Naive thymus-derived CD8-positive, alpha-beta T cell (primary cell): ENCODE measurements at regions not wholly inside any gene's neighbourhood (a gene's known extent, or its start where the extent isn't known, plus 50 kb on each side); places are given as distances from the start of the nearest gene placed in this dataset.
A peak's percentile ranks its signal among the peaks of the same experiment; 100 is the strongest.

Experiments
- ATAC-seq, 2 donors: fragments of 150-1000 bp; cut with Tn5 transposase in 1 of 2; sonication (Bioruptor Pico), chemical (Tn5 transposase) in 1 of 2; 1 replicate in 1 of 2; 2 replicates in 1 of 2; pipeline ENCODE4 v1.10.0; 2021; ENCODE audit warnings: mild to moderate bottlenecking in 2 of 2, moderate library complexity in 2 of 2
- POLR2A ChIA-PET: fragments of 350-600 bp; sonication (Branson Sonifier 250); formaldehyde crosslinking; loops from one replicate; lab custom pipeline; 2021; ENCODE audit warnings: antibody characterized with exemption; lab: Charles Lee
- DNase-seq, 10 donors: peaks; one replicate each; pipeline versions ENCODE4 v3.0.0 to v3.0.0-alpha.2; 2020 to 2022
- H3K27ac Mint-ChIP-seq, 10 donors: one replicate each; pipeline ENCODE4 v1.8.0; 2020 to 2022; ENCODE audit warnings: mild to moderate bottlenecking in 10 of 10, mixed read lengths in 10 of 10, moderate library complexity in 4 of 10, inconsistent platforms in 1 of 10
- H3K27me3 Mint-ChIP-seq, 5 donors: one replicate each; pipeline ENCODE4 v1.8.0; 2021 to 2022; ENCODE audit warnings: mixed read lengths in 5 of 5
- H3K36me3 Mint-ChIP-seq, 3 donors: one replicate each; pipeline ENCODE4 v1.8.0; 2020 to 2022; ENCODE audit warnings: mixed read lengths in 3 of 3, mild to moderate bottlenecking in 2 of 3, inconsistent platforms in 1 of 3
- H3K4me1 Mint-ChIP-seq, 4 donors: one replicate each; pipeline ENCODE4 v1.8.0; 2021 to 2022; ENCODE audit warnings: mixed read lengths in 4 of 4
- H3K4me3 Mint-ChIP-seq, 10 donors: one replicate each; pipeline ENCODE4 v1.8.0; 2020 to 2022; ENCODE audit warnings: mild to moderate bottlenecking in 10 of 10, mixed read lengths in 10 of 10, moderate library complexity in 6 of 10, inconsistent platforms in 1 of 10
- H3K9me3 Mint-ChIP-seq, 9 donors: one replicate each; pipeline ENCODE4 v1.8.0; 2020 to 2022; ENCODE audit warnings: mixed read lengths in 9 of 9, mild to moderate bottlenecking in 3 of 9, inconsistent platforms in 1 of 9, moderate library complexity in 1 of 9

DNA sequence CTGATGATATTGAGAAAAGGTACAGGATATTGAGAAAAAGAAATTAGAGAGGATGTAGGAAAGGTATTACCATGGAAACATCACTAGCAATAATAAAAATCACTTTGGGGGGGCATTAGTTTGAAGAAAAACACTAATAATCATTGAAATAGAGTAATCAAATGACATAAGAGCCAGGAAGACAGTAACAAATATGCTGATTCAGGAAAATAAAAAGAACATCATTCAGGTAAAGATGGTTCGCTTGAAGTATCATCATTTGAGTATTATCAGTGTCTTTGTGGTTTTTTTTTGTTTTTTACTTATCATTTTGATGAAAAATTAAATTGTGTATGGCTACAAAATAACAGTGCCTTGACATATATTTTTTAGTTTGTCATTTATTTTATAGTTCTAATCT lies 164.5 kb downstream of the IFI44 start:
- H3K36me3 Mint-ChIP-seq: no peaks in the 10 kb centered on the region
- no peak overlapping the region for H3K27ac Mint-ChIP-seq
- ATAC-seq (no peak), DNase-seq (no peak)
- POLR2A ChIA-PET: no interaction called here
- H3K9me3 Mint-ChIP-seq: no peaks in the 10 kb centered on the region
- peaks cover 0 to 9% (median 0%) of the 10 kb centered on the region in 5 donors for H3K27me3 Mint-ChIP-seq
- no peaks in the 10 kb centered on the region for H3K4me1 Mint-ChIP-seq
- H3K4me3 Mint-ChIP-seq: no peak overlapping the region

DNA sequence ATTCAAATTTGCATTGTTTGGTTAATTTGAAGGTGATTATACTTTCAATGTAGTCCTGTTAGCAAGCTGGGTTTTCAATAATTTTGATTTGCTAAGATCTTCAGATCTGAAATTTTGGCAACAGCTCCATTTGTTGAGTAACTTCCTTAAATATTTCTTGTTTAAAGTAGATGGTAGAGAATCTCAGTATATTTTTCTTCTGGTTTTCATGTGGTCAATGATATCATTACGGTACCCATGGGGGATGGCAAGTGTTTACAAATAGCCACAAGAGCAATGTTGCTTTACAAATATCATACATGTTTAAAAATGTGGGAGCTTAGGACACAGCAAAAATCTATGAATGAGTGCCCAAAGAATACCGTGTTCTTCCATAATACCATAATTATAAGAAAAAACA lies 175.9 kb downstream of the IFI44 start:
- Mint-ChIP-seq H3K27ac (no peak overlapping the region), H3K4me1 (no peaks in the 10 kb centered on the region), H3K9me3 (peaks cover 0 to 1% (median 0%) of the 10 kb centered on the region in 9 donors), H3K36me3 (no peaks in the 10 kb centered on the region), H3K27me3 (peaks cover 0 to 2% (median 1%) of the 10 kb centered on the region in 5 donors), H3K4me3 (no peak overlapping the region)
- POLR2A ChIA-PET: no interaction called here
- DNase-seq (no peak), ATAC-seq (no peak)

DNA sequence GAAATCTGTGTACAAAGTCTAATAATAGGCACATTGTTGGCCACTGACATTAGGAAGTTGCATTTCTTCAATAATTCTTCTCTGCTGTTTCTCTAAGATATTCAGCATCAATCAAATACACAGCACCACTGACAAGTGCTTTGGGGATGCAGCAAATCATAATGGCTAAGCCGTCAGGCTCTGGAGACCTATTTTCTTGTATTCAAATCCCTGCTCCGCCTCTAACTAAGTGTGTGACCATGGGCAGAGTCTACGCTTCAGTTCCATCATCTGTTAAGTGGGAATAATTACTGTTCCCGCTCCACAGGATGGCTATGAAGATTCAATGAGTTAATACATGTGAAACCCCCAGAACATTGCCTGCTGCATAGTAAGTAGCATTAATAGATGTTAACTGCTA lies 176.9 kb downstream of the ADGRL4 start:
- no peak for DNase-seq
- POLR2A ChIA-PET: no interaction called here
- Mint-ChIP-seq H3K36me3 (no peaks in the 10 kb centered on the region), H3K27me3 (peaks cover 0 to 7% (median 0%) of the 10 kb centered on the region in 5 donors), H3K27ac (no peak overlapping the region), H3K4me1 (no peaks in the 10 kb centered on the region), H3K4me3 (no peak overlapping the region), H3K9me3 (no peaks in the 10 kb centered on the region)
- ATAC-seq: no peak

DNA sequence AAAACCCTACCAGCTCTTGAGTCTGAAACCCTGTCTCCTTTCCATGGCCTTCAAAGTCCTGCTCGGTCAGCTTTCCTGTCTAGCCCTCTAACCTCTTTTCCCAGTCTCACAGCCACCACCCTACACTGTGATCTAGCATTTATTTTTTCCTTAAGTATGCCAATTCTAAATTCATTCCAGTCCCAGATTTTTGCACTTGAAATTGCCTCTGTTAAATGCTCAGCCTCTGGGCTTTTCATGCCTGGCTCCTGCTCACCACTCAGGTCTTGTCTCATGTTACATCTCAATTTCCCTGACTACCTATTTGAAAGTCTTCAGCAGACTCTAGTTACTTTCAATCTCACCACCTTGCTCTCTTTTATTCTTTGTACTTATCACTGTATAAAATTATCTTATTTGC lies 176.2 kb downstream of the ADGRL4 start:
- ATAC-seq (no peak), DNase-seq (no peak)
- Mint-ChIP-seq H3K27ac (no peak overlapping the region), H3K27me3 (peaks cover 0 to 7% (median 0%) of the 10 kb centered on the region in 5 donors), H3K36me3 (no peaks in the 10 kb centered on the region), H3K4me3 (no peak overlapping the region), H3K9me3 (no peaks in the 10 kb centered on the region), H3K4me1 (no peaks in the 10 kb centered on the region)
- POLR2A ChIA-PET: no interaction called here

DNA sequence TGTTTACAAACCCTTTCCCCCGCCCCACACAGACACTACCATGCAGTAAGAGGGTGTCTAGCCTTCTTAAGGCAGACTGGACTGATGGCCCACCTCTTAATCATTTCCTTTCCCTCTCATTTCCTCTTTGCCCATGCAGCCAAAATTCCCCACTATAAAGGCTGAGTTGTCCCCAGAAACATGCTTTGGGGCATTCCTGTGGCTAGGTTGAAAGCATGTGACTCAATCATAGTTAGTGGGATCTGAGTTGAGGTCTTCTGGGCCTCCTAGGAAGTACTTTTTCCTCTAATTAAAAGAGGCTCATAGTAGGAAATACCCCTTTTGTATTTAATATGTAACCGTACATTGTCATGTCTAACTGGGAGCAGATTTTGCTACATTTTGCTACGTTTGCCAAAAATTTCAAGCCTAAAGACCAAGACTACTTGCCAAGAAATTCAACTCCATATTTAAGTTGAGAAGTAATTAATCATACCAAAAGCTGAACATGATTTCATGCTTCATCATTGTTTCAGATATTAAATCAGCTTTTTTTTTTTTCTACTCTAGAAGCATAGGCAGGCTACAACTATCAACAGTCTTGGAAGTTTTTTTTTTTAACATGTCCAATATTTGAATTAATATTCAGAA lies 174.7 kb downstream of the ADGRL4 start:
- H3K9me3 Mint-ChIP-seq: no peaks in the 10 kb centered on the region
- H3K4me1 Mint-ChIP-seq: peaks cover 2 to 6% (median 3%) of the 10 kb centered on the region in 4 donors
- DNase-seq: no peak
- H3K36me3 Mint-ChIP-seq: no peaks in the 10 kb centered on the region
- peaks cover 0 to 7% (median 0%) of the 10 kb centered on the region in 5 donors for H3K27me3 Mint-ChIP-seq
- ATAC-seq: no peak
- H3K4me3 Mint-ChIP-seq: no peak overlapping the region
- H3K27ac Mint-ChIP-seq: no peak overlapping the region
- POLR2A ChIA-PET: no interaction called here

DNA sequence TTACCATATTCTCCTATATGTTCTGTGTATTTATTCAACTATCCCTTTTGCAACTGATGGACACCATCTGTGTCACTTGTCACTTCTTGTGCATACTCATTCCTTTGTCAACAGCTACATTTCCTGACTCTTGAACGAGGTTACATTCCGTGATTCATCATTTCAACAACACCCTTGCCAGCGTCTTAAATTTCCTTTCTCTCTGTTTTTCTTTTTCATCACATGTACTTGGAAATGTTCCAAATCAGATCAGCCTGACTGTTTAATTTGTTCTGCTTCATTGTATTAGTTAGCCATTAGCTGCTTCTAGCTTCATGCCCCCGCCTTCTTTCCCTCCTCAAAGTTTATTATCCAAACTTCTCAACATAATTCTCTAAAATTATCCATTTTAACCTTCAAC lies 173.0 kb downstream of the ADGRL4 start:
- Mint-ChIP-seq H3K4me3 (no peak overlapping the region), H3K36me3 (no peaks in the 10 kb centered on the region), H3K27me3 (peaks cover 0 to 7% (median 0%) of the 10 kb centered on the region in 5 donors), H3K9me3 (no peaks in the 10 kb centered on the region), H3K27ac (no peak overlapping the region), H3K4me1 (peaks cover 5 to 10% (median 8%) of the 10 kb centered on the region in 4 donors)
- DNase-seq (no peak), ATAC-seq (no peak)
- POLR2A ChIA-PET: no interaction called here

DNA sequence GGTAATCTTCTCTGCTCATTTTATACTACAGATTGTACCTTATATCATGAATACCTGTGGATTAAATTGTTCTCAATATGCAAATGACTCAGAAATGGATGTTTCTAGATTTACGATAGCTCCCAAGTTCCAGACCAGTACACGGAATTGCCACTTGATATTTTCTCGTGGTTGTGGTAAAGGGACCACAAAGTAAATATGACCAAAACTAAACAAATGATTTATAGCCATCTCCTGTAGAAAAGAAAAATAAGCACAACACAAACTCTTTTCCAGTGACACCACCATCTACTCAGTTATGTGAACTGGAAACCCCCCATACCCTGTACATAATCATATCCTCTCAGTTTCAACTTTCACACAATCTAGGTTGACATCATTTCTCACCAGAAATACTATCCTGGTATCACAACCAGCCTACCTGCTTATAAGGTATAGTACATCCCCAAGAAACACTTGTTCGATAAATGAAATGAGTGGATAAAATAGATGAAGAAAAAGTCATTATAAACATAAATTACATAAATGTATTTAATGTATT lies 172.3 kb downstream of the ADGRL4 start:
- Mint-ChIP-seq H3K9me3 (no peaks in the 10 kb centered on the region), H3K4me1 (peaks cover 5 to 10% (median 8%) of the 10 kb centered on the region in 4 donors), H3K27me3 (peaks cover 0 to 7% (median 0%) of the 10 kb centered on the region in 5 donors), H3K27ac (no peak overlapping the region), H3K36me3 (no peaks in the 10 kb centered on the region), H3K4me3 (no peak overlapping the region)
- DNase-seq (no peak), ATAC-seq (no peak)
- POLR2A ChIA-PET: no interaction called here

DNA sequence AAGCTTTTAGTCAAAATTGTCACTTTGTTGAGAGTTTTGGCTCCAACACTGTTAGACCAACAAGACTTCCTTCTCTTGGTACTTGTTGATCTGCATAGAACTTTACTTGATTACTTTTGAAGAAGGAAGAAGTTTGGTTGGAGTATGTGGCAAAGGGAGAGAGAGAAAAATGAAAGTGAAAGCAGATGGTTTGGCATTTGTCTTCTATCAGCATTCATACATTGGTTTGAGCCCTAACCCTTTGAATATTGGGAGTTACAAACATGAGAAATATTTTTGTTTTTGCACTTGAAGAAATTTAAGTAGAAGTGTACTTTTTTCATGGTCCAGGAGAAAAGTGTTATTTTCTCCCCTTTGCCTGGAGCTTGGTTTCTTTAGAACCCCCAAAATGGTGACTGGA lies 169.8 kb downstream of the ADGRL4 start:
- POLR2A ChIA-PET: no interaction called here
- ATAC-seq: no peak
- Mint-ChIP-seq H3K36me3 (no peaks in the 10 kb centered on the region), H3K9me3 (no peaks in the 10 kb centered on the region), H3K4me1 (peaks cover 5 to 10% (median 8%) of the 10 kb centered on the region in 4 donors), H3K4me3 (peak overlapping the region in 5 of 10 donors; percentile 11 to 52 (median 19)), H3K27me3 (peaks cover 0 to 7% (median 0%) of the 10 kb centered on the region in 5 donors), H3K27ac (peak overlapping the region in 3 of 10 donors; percentile 8 to 46 (median 37))
- DNase-seq: no peak

DNA sequence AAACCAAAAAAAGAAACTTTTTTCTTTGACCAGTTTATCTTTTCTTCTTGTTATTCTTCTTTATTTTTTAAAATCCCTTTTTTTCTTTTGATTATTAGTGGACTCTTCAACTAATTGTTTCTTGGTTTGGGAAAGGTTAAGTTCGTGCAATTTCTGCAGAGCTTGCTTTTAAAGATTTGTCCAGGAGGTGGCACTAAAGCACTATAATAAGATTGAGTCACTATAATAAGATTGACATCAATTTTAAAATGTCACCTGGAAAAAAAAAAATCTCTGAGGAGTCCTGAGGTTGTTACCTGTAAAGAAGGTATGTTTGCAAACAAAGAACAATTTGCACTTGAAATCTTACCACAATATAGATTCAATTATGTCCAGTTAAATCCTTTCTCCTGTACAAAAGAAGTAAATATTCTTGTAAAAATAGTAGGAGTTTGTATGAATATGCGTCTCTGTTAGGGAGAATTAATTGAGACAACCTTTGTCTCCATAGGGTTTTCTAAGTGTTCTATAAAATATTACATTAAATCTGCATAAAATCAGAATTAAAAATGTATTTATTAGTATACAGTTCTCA lies 166.7 kb downstream of the ADGRL4 start:
- ATAC-seq (no peak), DNase-seq (peak in 4 of 10 donors; percentile 10 to 34 (median 28))
- H3K27ac Mint-ChIP-seq: no peak overlapping the region
- no peak overlapping the region for H3K4me3 Mint-ChIP-seq
- POLR2A ChIA-PET: no interaction called here
- no peaks in the 10 kb centered on the region for H3K36me3 Mint-ChIP-seq
- H3K4me1 Mint-ChIP-seq: peaks cover 5 to 10% (median 8%) of the 10 kb centered on the region in 4 donors
- H3K27me3 Mint-ChIP-seq: no peaks in the 10 kb centered on the region
- H3K9me3 Mint-ChIP-seq: no peaks in the 10 kb centered on the region
